ENCODE measurements at regions not wholly inside any gene's neighbourhood (a gene's known extent, or its start where the extent isn't known, plus 50 kb on each side); places are given as distances from the start of the nearest gene placed in this dataset.

DNA sequence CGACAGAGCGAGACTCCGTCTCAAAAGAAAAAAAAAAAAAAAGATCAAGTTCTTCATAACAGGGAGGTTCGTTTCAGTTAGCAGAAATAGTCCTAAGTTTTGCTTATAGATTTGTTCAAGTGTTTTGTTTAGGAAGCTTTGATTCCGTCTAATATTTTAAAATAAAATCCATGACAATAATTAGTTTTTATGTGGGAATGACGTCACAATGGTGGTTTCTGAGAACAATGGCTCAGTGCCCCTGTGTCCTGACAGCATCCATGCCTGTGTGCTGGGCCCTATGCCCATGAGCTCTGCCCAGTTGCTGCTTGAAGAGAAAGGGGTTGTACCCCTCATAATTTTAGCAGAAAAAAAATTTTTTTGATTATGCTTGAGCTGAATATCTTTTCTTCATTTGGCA lies 134.0 kb downstream of the SST start:
- Histone ChIP-seq H3K4me1 (no peaks in the 10 kb centered on the region), H3K4me3 (ENCODE audit: low read depth, low read length) (no peak overlapping the region), H3K9me3 (no peaks in the 10 kb centered on the region), H3K36me3 (no peaks in the 10 kb centered on the region), H3K27me3 (peaks cover 4% of the 10 kb centered on the region; the same call in 1 of the 2 replicates)
- TF ChIP-seq CTCF (IDR thresholded peaks at IDR 0.05; ENCODE audit: low read depth, low read length), result no peak
- no peak for DNase-seq

- TF ChIP-seq CTCF (IDR thresholded peaks at IDR 0.05; ENCODE audit: low read depth, low read length), result no peak
- Histone ChIP-seq H3K36me3 (no peaks in the 10 kb centered on the region), H3K4me3 (ENCODE audit: low read depth, low read length) (no peak overlapping the region), H3K4me1 (no peaks in the 10 kb centered on the region), H3K27me3 (peaks cover 4% of the 10 kb centered on the region; the same call in 1 of the 2 replicates), H3K9me3 (no peaks in the 10 kb centered on the region)
- no peak for DNase-seq
These were observed 136.4 kb downstream of the SST start for GRCh38 chr3:187533797-187534196.

- TF ChIP-seq CTCF (IDR thresholded peaks at IDR 0.05; ENCODE audit: low read depth, low read length), result no peak
- Histone ChIP-seq H3K9me3 (no peaks in the 10 kb centered on the region), H3K36me3 (no peaks in the 10 kb centered on the region), H3K4me3 (ENCODE audit: low read depth, low read length) (no peak overlapping the region), H3K27me3 (no peaks in the 10 kb centered on the region), H3K4me1 (no peaks in the 10 kb centered on the region)
- no peak for DNase-seq
These were observed 138.4 kb downstream of the SST start for GRCh38 chr3:187531831-187532230.

DNA sequence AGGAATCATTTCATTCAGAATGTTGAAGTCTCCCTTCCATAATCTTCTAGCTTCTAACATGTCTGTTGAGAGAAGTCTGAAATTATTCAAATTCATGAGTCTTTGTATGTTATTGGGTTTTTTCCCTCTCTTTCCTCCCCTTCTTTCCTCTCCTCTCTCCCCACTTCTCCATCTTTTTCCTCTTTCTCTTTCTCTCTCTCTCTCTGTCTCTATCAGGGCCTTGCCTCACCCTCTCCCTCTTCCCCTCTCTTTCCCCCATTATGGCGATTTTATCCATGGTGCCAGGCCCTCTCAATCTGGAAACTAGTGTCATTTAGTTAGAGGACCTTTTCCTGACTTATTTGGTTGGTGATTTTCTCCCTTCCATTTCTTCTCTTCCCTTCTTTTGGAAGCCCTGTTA lies 147.3 kb downstream of the SST start:
- TF ChIP-seq CTCF (IDR thresholded peaks at IDR 0.05; ENCODE audit: low read depth, low read length), result no peak
- Histone ChIP-seq H3K27me3 (no peaks in the 10 kb centered on the region; the same call in 1 of the 2 replicates), H3K4me3 (ENCODE audit: low read depth, low read length) (no peak overlapping the region), H3K4me1 (no peaks in the 10 kb centered on the region), H3K36me3 (no peaks in the 10 kb centered on the region), H3K9me3 (no peaks in the 10 kb centered on the region)
- DNase-seq, result no peak

GRCh38 chr3:187522293-187522692 lies 147.9 kb downstream of the SST start:
- TF ChIP-seq CTCF (IDR thresholded peaks at IDR 0.05; ENCODE audit: low read depth, low read length), result no peak
- H3K4me3 ChIP-seq (ENCODE audit: low read depth, low read length), result no peak overlapping the region

DNA sequence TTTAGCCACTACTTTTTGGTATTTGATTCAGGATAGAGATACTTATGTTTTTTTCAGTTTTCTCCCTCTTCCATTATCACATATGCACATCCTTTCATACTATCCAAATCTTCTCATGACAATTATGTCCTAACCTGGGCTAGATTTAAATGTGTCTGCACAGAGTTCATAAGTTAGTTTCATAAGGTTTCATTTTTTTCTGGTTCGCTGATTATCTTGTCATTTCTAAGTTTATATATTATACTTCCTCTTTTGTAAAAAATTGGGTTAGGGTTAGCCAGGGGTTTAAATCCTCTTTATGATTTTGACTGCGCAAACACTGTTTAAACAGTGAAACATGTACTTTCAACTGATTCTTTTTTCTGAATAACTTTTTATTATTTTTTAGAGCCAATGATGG lies 148.6 kb downstream of the SST start:
- TF ChIP-seq CTCF (IDR thresholded peaks at IDR 0.05; ENCODE audit: low read depth, low read length), result no peak
- Histone ChIP-seq H3K36me3 (no peaks in the 10 kb centered on the region), H3K27me3 (no peaks in the 10 kb centered on the region; the same call in 1 of the 2 replicates), H3K4me3 (ENCODE audit: low read depth, low read length) (no peak overlapping the region), H3K4me1 (no peaks in the 10 kb centered on the region), H3K9me3 (no peaks in the 10 kb centered on the region)
- no peak for DNase-seq

More at GRCh38 chr3:187522293-187522692, 147.9 kb downstream of the SST start:
- Histone ChIP-seq H3K9me3 (no peaks in the 10 kb centered on the region), H3K27me3 (no peaks in the 10 kb centered on the region; the same call in 1 of the 2 replicates), H3K36me3 (no peaks in the 10 kb centered on the region), H3K4me1 (no peaks in the 10 kb centered on the region)
- no peak for DNase-seq
